ENCODE measurements at regions not wholly inside any gene's neighbourhood (a gene's known extent, or its start where the extent isn't known, plus 50 kb on each side); places are given as distances from the start of the nearest gene placed in this dataset.
A peak's percentile ranks its signal among the peaks of the same experiment; 100 is the strongest.

DNA sequence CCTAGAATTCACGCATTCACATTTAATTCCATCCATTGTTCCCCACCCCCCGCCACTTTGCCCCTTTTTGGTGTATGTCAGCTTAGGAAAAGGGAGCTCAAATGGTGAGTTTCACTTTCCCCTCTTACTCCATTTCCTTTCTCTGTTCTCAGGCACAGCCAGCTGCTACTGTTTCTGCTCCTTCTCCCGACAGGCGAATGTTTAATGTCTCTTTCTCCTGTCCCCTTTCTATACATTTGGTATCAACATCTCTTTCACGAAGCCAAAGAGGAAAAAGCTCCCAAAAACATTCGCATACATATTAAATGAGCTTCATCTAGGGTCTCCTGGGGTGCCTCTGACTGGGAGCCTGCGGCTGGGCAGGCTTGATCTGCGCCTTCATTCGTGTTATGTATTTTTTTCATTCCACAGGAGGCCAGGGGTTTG, 124.2 kb upstream of the SATB2 start:
- H3K4me3 ChIP-seq (ENCODE audit: low read depth, low read length) = no peak overlapping the region
- H3K9me3 ChIP-seq (ENCODE audit: control insufficient read depth, insufficient read depth, low read depth, low read length) = no peaks in the 10 kb centered on the region
- CTCF ChIA-PET = interaction anchor here (0.6 to 1.9 kb wide), 3 partner anchors 15 to 200 kb away, joined by 3 to 13 read pairs (median 5); no protein-coding TSS in a partner anchor
- no peaks in the 10 kb centered on the region for H3K36me3 ChIP-seq (ENCODE audit: control insufficient read depth in 2 of 2, insufficient read depth in 1 of 2, low read length in 2 of 2)
- no peak overlapping the region for H3K27ac ChIP-seq (ENCODE audit: extremely low read depth, low read depth, low read length)
- no peaks in the 10 kb centered on the region; the same call in 1 of the 2 replicates for H3K4me1 ChIP-seq (ENCODE audit: control insufficient read depth, insufficient read depth, low read length)
- POLR2A ChIA-PET = no interaction called here
- TF ChIP-seq, protein P1, sequence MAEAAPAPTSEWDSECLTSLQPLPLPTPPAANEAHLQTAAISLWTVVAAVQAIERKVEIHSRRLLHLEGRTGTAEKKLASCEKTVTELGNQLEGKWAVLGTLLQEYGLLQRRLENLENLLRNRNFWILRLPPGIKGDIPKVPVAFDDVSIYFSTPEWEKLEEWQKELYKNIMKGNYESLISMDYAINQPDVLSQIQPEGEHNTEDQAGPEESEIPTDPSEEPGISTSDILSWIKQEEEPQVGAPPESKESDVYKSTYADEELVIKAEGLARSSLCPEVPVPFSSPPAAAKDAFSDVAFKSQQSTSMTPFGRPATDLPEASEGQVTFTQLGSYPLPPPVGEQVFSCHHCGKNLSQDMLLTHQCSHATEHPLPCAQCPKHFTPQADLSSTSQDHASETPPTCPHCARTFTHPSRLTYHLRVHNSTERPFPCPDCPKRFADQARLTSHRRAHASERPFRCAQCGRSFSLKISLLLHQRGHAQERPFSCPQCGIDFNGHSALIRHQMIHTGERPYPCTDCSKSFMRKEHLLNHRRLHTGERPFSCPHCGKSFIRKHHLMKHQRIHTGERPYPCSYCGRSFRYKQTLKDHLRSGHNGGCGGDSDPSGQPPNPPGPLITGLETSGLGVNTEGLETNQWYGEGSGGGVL (tag by site-specific recombination; IDR thresholded peaks at IDR 0.05) = no peak
- TF ChIP-seq ZNF335 (tag by site-specific recombination; conservative IDR thresholded peaks at IDR 0.05) (peak; percentile 51), ZNF585B (tag by site-specific recombination; IDR thresholded peaks at IDR 0.05) (no peak), YY1 (tag by site-specific recombination; IDR thresholded peaks at IDR 0.05) (no peak), ZBTB8A (tag by site-specific recombination; IDR thresholded peaks at IDR 0.05) (no peak), ZNF2 (tag by site-specific recombination; IDR thresholded peaks at IDR 0.05) (no peak), KLF16 (tag by site-specific recombination; IDR thresholded peaks at IDR 0.05) (no peak), HOXD13 (CRISPR knock-in tag; IDR thresholded peaks at IDR 0.05; ENCODE audit: borderline replicate concordance) (no peak), ZNF544 (tag by site-specific recombination; IDR thresholded peaks at IDR 0.05) (no peak), ZBTB7A (tag by site-specific recombination; IDR thresholded peaks at IDR 0.05; ENCODE audit: low read depth) (no peak), TRIM28 (IDR thresholded peaks at IDR 0.05; ENCODE audit: borderline replicate concordance, low read length) (no peak), IKZF3 (tag by site-specific recombination; IDR thresholded peaks at IDR 0.05) (no peak), ZNF221 (tag by site-specific recombination; IDR thresholded peaks at IDR 0.05; ENCODE audit: borderline replicate concordance) (no peak), PRDM1 (tag by site-specific recombination; IDR thresholded peaks at IDR 0.05) (peak; percentile 89), ZNF174 (tag by site-specific recombination; IDR thresholded peaks at IDR 0.05) (no peak), GLI4 (tag by site-specific recombination; IDR thresholded peaks at IDR 0.05) (no peak)
- TF ChIP-seq, protein P2, sequence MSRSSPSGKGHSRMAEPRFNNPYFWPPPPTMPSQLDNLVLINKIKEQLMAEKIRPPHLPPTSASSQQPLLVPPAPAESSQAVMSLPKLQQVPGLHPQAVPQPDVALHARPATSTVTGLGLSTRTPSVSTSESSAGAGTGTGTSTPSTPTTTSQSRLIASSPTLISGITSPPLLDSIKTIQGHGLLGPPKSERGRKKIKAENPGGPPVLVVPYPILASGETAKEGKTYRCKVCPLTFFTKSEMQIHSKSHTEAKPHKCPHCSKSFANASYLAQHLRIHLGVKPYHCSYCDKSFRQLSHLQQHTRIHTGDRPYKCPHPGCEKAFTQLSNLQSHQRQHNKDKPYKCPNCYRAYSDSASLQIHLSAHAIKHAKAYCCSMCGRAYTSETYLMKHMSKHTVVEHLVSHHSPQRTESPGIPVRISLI (tag by site-specific recombination; IDR thresholded peaks at IDR 0.05) = no peak
- TF ChIP-seq, protein P3, sequence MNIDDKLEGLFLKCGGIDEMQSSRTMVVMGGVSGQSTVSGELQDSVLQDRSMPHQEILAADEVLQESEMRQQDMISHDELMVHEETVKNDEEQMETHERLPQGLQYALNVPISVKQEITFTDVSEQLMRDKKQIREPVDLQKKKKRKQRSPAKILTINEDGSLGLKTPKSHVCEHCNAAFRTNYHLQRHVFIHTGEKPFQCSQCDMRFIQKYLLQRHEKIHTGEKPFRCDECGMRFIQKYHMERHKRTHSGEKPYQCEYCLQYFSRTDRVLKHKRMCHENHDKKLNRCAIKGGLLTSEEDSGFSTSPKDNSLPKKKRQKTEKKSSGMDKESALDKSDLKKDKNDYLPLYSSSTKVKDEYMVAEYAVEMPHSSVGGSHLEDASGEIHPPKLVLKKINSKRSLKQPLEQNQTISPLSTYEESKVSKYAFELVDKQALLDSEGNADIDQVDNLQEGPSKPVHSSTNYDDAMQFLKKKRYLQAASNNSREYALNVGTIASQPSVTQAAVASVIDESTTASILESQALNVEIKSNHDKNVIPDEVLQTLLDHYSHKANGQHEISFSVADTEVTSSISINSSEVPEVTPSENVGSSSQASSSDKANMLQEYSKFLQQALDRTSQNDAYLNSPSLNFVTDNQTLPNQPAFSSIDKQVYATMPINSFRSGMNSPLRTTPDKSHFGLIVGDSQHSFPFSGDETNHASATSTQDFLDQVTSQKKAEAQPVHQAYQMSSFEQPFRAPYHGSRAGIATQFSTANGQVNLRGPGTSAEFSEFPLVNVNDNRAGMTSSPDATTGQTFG (tag by site-specific recombination; IDR thresholded peaks at IDR 0.05; ENCODE audit: borderline replicate concordance) = no peak
- TF ChIP-seq, protein P4, sequence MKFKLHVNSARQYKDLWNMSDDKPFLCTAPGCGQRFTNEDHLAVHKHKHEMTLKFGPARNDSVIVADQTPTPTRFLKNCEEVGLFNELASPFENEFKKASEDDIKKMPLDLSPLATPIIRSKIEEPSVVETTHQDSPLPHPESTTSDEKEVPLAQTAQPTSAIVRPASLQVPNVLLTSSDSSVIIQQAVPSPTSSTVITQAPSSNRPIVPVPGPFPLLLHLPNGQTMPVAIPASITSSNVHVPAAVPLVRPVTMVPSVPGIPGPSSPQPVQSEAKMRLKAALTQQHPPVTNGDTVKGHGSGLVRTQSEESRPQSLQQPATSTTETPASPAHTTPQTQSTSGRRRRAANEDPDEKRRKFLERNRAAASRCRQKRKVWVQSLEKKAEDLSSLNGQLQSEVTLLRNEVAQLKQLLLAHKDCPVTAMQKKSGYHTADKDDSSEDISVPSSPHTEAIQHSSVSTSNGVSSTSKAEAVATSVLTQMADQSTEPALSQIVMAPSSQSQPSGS (tag by site-specific recombination; IDR thresholded peaks at IDR 0.05; ENCODE audit: low read depth) = no peak
- TF ChIP-seq, protein P5, sequence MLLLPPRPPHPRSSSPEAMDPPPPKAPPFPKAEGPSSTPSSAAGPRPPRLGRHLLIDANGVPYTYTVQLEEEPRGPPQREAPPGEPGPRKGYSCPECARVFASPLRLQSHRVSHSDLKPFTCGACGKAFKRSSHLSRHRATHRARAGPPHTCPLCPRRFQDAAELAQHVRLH (tag by site-specific recombination; IDR thresholded peaks at IDR 0.05) = no peak
- TF ChIP-seq, protein P6, sequence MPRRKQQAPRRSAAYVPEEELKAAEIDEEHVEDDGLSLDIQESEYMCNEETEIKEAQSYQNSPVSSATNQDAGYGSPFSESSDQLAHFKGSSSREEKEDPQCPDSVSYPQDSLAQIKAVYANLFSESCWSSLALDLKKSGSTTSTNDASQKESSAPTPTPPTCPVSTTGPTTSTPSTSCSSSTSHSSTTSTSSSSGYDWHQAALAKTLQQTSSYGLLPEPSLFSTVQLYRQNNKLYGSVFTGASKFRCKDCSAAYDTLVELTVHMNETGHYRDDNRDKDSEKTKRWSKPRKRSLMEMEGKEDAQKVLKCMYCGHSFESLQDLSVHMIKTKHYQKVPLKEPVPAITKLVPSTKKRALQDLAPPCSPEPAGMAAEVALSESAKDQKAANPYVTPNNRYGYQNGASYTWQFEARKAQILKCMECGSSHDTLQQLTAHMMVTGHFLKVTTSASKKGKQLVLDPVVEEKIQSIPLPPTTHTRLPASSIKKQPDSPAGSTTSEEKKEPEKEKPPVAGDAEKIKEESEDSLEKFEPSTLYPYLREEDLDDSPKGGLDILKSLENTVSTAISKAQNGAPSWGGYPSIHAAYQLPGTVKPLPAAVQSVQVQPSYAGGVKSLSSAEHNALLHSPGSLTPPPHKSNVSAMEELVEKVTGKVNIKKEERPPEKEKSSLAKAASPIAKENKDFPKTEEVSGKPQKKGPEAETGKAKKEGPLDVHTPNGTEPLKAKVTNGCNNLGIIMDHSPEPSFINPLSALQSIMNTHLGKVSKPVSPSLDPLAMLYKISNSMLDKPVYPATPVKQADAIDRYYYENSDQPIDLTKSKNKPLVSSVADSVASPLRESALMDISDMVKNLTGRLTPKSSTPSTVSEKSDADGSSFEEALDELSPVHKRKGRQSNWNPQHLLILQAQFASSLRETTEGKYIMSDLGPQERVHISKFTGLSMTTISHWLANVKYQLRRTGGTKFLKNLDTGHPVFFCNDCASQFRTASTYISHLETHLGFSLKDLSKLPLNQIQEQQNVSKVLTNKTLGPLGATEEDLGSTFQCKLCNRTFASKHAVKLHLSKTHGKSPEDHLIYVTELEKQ (tag by site-specific recombination; IDR thresholded peaks at IDR 0.05; ENCODE audit: borderline replicate concordance) = no peak
- TF ChIP-seq, protein P7, sequence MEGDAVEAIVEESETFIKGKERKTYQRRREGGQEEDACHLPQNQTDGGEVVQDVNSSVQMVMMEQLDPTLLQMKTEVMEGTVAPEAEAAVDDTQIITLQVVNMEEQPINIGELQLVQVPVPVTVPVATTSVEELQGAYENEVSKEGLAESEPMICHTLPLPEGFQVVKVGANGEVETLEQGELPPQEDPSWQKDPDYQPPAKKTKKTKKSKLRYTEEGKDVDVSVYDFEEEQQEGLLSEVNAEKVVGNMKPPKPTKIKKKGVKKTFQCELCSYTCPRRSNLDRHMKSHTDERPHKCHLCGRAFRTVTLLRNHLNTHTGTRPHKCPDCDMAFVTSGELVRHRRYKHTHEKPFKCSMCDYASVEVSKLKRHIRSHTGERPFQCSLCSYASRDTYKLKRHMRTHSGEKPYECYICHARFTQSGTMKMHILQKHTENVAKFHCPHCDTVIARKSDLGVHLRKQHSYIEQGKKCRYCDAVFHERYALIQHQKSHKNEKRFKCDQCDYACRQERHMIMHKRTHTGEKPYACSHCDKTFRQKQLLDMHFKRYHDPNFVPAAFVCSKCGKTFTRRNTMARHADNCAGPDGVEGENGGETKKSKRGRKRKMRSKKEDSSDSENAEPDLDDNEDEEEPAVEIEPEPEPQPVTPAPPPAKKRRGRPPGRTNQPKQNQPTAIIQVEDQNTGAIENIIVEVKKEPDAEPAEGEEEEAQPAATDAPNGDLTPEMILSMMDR (tag by site-specific recombination; IDR thresholded peaks at IDR 0.05) = no peak
- TF ChIP-seq, protein P8, sequence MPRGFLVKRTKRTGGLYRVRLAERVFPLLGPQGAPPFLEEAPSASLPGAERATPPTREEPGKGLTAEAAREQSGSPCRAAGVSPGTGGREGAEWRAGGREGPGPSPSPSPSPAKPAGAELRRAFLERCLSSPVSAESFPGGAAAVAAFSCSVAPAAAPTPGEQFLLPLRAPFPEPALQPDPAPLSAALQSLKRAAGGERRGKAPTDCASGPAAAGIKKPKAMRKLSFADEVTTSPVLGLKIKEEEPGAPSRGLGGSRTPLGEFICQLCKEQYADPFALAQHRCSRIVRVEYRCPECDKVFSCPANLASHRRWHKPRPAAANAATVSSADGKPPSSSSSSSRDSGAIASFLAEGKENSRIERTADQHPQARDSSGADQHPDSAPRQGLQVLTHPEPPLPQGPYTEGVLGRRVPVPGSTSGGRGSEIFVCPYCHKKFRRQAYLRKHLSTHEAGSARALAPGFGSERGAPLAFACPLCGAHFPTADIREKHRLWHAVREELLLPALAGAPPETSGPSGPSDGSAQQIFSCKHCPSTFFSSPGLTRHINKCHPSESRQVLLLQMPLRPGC (tag by site-specific recombination; IDR thresholded peaks at IDR 0.05) = no peak

All from HEK293 (cell line).